ENCODE measurements at regions not wholly inside any gene's neighbourhood (a gene's known extent, or its start where the extent isn't known, plus 50 kb on each side); places are given as distances from the start of the nearest gene placed in this dataset.
A peak's percentile ranks its signal among the peaks of the same experiment; 100 is the strongest.
"Not testable (repeated sequence)": the region's sequence is repeated elsewhere in the genome, so short reads cannot be mapped to it uniquely, and the experiment has no call there.

DNA sequence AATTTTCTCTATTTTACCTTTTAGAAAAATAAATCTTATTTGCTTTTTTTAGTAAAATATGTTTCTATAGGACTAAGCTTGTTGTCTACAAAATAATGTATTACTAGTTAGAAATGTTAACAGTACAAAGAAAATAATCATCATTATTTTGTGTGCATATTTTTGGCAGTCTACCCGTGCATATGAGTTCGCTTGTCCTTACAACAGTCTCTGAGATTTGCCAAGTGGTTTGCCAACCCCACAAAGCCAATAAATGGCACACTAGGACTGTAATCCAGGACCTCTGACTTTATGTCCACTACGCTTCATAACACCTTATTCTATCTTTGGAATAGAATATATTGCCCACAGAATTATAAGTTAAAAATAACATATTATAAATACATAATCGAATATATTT is 152.0 kb downstream of the KCNJ2 start:
- no peak for DNase-seq (ENCODE audit: low read depth)

DNA sequence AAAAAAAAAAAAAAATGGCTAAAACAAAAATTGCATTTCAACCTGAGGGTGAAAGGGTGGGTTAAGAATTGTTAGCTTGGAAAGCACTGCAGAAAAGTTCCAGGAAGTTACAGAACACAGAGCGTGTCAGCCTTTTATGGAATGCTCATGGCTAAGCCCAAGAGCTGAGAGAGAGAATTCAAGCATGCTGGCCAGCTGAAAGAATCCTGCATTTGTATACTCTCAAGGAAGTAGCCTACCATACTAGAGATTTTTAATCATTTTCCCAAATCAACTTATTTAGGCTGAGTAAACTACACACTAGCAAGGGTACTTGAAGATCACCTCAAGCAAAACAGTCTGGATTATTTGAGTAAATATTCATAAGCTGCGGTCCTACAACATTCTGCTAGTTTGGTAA is 153.9 kb downstream of the KCNJ2 start:
- DNase-seq (ENCODE audit: low read depth) = no peak

DNA sequence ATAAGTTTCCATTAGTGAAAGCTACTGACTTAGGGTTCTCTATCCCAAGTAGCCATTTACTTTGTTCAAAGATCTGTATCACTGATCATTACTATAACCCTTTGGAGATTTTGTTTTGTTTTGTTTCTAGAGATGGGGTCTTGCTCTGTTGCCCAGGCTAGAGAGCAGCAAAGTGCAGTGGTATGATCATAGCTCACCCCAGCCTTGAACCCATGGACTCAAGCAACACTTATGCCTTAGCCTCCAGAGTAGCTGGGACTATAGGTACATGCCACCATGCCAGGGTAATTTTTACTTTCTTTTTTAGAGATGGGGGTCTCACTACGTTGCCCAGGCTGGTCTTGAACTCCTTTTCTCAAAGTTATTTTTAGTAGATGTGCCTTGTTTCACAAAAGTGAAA is 154.7 kb downstream of the KCNJ2 start:
- DNase-seq (ENCODE audit: low read depth) = no peak

DNA sequence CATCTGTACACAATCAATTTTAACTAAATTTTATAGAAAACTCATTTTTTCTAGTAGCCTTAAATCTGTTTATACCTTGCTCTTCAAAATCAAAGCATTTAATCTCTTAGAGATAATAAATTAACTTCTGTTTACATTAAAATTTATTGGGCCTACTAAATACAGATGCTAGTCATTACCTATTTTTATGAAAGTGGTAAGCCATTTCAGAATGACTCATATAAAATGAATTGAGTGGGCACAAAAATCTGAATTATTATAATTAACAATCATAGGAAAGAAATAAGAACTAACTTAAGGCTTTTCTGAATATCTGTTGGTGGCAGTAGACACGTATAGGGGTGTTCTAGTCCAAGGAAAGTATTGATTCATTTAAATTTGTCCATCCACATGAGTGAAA is 157.9 kb downstream of the KCNJ2 start:
- DNase-seq (ENCODE audit: low read depth) = no peak

DNA sequence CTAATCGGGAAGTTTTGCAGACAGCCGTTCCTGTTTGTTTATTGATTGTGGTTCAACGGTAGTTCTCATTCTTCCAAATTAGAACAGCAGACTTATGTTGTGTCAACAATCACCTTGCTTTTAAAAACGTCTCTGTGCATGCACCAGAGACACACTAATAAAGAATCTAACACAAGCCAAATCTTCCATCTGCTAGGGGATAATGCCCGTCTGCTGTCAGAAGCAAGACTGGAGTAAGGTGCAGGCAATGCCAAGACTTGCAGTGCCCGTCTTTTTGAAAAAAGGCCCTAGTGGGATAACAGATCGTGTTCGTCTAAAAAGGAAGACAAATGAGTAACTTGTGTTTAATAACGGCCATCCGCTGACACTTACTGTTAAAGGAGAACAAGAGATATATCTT is 158.4 kb downstream of the KCNJ2 start:
- DNase-seq (ENCODE audit: low read depth) = no peak

DNA sequence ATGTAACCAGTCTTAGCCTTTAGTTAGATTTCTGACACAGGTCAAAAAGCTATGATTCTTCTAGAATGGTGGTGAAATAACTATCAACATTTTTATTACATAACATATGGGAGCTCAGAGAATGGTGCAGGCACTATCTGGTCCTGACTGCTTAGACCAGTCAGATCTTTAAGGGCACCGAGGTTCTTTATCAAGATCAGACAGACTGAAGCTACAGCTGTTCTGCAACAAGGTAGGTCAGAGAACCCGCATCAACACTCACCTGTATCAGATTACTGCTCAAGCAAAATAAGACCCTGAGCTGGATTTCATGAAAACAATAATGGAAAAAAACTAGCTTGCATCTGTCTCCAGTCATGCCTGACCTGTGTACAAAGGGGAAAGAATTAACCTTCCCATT is 160.4 kb downstream of the KCNJ2 start:
- no peak for DNase-seq (ENCODE audit: low read depth)

DNA sequence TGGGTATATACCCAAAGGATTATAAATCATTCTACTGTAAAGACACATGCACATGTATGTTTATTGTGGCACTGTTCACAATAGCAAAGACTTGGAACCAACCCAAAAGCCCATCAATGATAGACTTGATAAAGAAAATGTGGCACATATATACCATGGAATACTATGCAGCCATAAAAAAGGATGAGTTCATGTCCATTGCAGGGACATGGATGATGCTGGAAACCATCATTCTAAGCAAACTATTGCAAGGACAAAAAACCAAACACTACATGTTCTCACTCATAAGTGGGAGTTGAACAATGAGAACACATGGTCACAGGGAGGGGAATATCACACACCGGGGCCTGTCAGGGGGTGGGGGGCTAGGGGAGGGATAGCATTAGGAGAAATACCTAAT is 161.7 kb downstream of the KCNJ2 start:
- not testable (repeated sequence) for DNase-seq (ENCODE audit: low read depth)

DNA sequence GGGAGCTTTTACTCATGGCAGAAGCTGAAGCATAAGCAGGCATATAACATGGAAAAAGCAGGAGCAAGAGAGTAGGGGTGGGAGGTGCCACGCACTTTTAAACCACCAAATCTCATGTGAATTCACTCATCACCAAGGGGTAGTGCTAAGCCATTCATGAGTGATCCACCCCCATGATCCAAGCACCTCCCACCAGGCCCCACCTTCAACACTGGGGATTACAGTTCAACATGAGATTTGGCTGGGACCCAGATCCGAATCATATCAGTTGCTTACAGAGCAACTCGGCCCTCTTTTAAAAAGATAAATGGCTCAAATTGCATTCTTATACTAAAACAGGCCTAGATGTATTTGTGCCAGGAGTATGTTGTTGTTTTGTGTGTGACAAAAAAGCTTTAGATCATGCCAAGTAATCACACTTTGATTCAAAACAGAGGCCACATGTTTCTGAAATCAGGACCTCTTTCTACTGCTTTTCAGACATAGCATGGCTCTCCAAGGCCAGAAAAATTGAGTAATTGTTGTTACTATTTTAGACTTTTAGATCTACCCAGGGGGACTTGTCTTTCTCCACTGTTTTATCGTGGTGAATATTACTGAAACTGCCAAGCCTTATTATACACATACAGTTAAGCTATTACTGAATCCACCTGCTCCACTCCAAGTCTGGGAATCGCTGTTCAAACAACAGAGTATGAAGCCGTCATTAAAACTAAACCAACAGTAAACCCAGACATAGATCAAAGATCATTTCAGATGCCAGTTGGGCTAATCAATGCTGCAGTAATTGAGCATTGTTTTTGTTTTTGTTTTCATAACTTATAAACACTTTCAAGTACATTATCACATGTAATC is 163.3 kb downstream of the KCNJ2 start:
- no peak for DNase-seq (ENCODE audit: low read depth)

DNA sequence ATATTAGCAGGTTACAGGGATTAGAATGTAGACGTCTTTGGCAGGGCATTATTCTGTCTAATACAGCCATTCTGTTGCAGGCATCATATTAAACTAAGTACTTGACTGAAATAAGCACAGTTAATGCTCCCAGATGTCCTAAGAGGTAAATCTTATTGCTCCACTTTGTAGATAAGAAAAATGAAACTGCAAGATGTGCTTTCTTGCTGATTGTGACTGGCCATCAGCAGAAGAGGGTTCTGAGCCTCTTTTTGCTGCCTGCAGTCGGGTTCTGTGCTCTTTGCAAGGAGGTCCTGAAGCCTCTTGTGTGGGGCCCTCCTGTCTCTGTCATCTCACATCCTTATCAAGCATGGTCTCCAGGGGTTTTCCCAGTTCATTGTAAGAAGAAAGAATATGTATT is 167.1 kb downstream of the KCNJ2 start:
- no peak for DNase-seq (ENCODE audit: low read depth)

DNA sequence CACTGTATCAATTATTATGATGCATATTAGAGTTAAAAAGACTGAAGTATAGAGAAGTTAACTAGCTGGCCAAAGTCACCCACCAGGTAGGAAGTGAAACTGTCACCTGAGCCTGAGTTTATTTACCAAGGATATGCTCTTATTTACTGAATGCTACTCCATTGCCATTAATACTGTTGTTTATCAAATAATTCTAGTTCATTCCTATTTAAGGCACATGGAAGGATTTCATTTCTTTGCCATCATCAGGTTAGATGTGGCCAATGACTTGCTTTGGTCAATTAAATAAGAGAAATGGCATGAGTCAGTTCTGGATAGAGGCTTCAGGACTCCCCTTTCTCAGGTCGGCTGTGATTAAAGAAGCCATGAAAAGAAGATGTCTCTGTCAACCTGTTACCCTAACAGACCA is 169.6 kb downstream of the KCNJ2 start:
- DNase-seq (ENCODE audit: low read depth) = no peak

DNA sequence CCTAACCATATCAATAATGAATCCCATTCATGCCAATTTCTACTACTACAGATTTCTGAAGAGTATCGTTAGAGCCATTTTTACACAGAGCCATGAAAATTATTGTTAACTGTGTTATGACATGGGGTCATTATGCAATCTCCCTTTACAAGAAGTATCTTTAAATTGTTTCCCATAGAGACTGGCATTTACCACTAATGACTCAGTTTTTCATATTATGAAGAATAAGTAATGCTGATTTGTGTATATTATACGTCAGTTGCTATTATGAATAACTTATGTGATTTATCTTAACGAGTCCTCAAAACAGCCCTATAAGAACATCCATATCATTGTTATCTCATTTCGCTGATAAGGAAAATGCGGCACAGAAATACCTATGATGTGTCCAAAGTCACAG is 173.8 kb downstream of the KCNJ2 start:
- DNase-seq (ENCODE audit: low read depth) = no peak

DNA sequence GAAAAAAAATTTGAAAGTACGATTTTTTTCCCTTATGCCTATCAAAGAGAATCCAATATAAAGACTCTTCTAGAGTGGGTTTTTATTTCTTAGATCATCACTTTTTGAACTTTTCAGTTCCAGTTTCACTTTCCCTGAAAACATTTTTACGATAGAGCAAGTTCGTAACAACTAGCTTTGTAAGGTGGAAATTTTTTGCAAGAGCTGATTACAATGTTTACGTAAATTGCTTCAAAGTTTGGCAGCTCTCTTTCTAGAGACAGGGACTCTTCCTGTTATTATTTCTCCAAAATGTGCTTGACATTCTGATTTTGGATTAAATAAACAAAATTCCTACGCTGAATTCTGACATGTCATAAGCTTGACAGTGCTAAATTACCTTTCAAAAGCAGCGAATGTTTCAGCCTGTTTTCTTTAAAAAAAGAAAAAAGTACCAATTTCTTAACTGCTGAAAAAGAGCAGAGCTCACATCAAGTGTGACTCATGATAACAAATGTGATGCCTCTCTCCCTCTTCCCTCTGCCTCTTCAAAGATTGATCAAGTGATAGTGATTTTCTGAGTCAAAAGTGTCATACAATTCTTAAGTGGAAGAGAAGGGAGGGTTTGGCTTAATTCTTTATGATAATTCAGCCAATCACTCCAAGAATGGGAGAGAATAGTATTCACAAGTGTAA is 175.2 kb downstream of the KCNJ2 start:
- DNase-seq (ENCODE audit: low read depth) = peak; percentile 63

DNA sequence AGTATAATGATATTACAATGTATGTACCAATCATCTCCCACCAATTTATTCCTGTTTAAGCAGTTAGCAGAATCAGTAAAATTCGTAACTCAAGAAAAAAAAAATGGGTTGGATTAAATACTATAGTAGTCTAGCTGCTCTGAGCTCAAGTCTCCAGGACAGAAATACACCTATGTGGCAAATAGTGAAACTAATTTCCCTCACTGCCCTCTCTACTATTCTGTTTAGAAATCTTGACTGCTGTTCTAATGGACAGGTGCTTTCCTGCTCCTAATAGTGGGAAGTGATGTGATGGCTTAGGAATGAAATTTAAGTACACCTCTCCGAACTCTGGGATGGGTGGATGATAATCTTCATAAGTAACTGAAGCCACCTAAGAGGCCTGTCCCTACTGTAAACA is 175.7 kb downstream of the KCNJ2 start:
- DNase-seq (ENCODE audit: low read depth) = no peak

DNA sequence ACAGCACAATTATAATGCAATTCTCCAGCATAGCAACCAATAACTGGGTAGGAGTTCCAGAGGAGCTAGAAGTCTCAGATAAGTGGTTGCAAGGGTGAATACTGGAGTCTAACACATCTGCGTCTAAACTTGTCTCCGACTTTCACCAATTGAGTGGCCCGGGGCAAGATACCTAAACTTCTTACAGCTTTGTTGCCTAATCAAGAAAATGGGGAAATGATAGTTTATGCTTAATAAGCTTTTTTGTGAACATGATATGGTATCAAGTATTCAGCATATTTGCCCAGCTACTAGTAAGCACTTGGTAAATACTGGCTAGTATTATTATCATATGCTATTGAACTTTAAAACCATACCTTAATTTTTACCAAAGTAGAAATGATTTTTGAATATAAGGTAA is 183.5 kb downstream of the KCNJ2 start:
- no peak for DNase-seq (ENCODE audit: low read depth)

DNA sequence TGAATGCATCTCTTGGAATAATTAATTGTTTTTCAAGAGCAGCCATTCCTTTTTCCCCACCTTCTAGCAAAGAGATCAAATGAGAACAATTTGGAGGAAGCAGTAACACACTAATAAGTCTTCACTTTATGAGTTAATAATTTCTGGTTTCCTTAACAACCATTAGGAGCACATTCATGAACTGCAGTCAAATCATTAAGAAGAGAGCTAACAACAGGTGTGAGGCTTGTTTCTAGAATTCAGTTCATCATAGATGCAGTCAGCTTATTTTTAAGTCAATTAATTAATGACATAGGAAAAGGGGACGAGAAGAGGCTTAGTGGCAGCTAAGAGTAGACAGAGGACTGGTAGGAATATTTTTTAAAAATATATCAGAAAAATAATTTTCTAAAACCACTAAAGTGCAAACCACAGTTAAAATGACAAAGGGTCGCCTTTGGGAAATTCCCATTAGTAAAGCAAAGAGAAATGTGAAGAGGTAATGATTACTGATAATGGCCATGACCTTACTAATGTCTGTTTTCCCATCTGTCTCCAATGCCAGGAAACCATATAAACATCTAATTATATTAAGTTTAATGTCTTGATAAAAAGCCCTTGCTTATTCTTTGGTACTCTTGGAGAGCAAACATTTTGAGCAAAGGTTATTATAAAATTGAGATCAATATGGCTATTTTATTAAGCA is 184.2 kb downstream of the KCNJ2 start:
- no peak for DNase-seq (ENCODE audit: low read depth)

DNA sequence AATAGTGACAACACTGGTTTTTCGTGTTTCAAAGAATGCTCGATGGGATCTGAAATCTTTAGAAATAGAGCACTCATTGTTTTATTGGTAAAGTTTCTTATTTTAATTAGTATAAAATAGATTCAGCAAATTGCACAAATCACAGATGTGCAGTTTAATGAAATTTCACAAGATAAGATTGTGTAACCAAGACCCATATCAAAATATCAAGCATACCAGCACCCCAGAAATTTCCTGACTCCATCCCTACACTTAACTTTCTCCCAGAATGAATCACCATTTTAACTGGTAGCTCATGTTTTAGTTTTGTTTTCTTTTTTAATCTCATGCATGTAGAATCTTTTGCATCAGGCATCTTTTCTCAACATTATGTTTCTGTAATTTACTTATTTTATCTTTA is 185.9 kb downstream of the KCNJ2 start:
- peak; percentile 78 for DNase-seq (ENCODE audit: low read depth)

DNA sequence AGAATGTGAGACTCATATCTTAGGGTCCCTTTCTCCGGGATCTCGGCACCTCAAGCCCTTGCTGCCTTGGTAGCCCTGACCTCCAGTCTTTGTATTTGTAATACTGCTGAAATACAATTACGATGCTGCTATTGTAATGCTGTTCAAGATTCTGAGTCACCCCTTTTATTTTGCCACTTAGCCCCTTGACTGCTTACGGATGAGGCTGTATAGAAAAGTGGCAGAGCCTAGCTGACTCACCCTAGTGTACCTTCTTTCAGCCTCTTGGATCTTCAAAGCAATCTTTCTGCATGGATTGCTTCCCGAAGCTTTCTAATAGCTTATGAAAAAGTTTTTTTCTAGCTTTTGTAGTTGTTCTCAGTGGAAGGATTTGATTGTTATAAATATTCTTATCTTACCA is 187.9 kb downstream of the KCNJ2 start:
- DNase-seq (ENCODE audit: low read depth) = peak; percentile 42

DNA sequence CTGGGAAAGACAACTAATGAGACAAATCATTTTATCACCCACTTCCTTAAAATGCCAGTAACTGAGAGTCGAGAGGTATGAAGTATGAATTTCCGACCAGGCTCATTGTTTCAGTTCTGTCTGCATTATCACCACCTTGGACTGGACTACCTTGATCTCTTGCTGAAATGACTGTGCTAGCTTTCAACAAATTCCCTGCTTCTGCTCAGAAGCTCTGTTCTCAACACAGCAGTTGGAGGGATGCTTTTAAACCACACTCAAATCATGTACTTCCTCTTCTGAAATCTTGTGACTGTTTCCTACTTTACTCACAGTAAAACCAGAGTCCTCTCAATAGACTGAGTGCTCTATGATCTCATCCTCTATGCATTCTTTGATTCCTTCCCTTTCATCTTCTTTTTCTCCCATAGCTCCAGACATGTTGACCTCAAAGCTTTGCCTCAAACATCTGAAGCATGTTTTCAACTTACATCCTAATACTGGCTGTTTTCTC is 195.8 kb downstream of the KCNJ2 start:
- peak; percentile 95 for DNase-seq (ENCODE audit: low read depth)

DNA sequence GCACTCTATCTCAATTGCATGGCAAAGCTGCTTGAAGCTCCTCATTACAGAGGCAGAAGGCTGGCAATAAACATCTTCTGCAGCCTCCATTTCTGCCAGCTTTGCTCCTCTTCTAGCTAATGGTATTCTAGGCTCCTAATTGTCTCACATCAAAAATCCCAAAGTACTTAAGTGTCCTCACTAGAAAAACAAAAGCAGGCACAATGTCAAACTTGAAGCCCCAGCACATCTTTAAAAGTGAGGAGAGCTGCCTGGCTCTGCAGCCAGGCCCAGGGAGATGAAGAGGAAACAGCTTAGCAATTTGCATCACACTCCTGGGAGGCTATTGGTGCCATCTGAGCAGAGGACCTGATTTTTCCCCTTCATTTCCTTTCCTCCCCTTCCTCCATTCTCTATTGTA is 197.1 kb downstream of the KCNJ2 start:
- DNase-seq (ENCODE audit: low read depth) = no peak

DNA sequence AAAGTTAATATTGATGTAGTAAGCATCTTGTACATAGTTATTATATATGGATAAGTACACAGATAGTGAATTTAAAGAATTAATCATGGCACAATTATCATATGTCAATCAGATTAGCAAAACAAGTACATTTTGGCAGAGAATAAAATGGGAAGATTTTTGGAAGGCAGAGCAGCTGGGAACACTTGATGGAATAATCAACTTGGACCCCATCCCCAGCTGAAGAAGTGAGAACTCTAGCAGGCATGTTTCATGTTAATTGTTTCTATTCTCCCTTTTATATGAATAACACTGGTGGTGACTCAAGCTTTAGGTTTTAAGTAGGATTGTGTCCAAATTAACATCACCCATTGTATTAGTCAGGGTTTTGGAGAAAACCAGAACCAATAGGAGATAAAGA is 198.7 kb downstream of the KCNJ2 start:
- no peak for DNase-seq (ENCODE audit: low read depth)

DNA sequence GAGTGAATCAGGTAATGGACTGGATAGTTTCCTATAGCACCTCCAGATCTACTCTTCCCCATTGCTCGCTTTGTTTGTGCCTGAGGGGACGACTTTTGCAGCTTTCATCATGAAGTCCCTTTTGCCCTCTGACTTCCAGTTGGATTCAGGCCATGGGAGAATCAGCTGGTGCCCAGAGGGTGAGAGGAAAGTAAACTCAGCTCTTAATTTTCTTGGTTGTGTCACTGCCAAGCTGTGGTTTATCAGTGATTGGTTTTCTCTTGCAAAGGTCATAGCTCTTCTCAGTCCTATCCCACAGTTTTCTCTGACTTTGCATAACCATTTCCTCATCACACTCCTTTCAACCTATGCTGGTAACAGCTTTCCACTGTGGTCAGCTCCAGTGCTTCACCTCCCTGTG is 200.1 kb downstream of the KCNJ2 start:
- DNase-seq (ENCODE audit: low read depth) = peak; percentile 44

DNA sequence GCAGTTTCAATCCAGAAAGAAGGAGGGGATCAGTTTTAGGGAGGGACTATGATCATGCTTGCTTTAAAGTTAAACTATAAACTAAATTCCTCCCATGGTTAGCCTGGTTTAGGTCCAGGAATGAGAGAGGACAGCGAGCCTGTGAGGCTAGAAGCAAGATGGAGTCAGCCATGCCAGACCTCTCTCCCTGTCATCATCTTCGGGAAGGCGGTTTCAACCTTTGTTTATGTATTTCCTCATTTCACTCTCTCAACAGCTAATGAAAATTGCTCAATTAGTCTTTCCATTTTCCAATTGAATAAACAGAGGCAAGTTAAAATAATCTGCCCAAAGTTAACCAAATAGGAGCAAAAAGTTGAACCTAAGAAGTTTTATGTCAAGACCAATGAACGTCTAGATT is 201.5 kb downstream of the KCNJ2 start:
- DNase-seq (ENCODE audit: low read depth) = no peak

DNA sequence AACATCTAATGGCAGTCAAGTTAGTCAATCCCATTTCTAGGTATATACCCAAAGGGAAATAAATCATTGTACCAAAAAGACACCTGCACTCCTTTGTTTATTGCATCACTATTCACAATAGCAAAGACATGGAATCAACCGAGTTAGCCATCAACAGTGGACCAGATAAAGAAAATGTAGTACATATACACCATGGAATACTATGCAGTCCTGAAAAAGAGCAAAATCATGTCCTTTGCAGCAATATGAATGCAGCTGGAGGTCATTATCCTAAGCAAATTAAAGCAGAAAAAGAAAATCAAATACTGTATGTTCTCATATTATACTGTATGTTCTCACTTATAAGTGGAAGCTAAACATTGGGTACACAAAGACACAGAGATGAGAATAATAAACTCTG is 204.0 kb downstream of the KCNJ2 start:
- DNase-seq (ENCODE audit: low read depth) = no peak

Measured in iris pigment epithelial cell (primary cell).